ENCODE measurements at regions not wholly inside any gene's neighbourhood (a gene's known extent, or its start where the extent isn't known, plus 50 kb on each side); places are given as distances from the start of the nearest gene placed in this dataset.
"Not testable (repeated sequence)": the region's sequence is repeated elsewhere in the genome, so short reads cannot be mapped to it uniquely, and the experiment has no call there.

DNA sequence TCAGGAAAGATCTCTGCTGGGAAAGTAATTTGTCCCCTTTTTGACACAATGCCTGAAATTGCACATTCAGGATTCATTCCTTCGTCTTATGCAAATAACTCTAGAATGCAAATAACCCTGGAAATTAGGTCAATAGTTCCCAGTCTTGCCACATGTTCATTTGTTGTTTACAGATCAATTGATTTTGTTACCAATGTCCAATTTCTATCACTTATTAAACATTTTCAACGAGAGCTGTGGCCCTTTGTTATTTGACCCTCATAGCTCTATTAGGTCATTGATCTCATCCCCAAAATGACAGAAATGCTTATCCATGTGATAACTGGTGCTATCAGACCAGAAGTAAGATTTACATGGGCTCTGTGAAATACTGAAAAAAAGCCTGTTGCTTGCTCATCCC, 275.3 kb upstream of the REG3G start:
- Histone ChIP-seq H3K4me3 (ENCODE audit: severe bottlenecking) (no peak overlapping the region), H3K36me3 (ENCODE audit: low read depth) (no peaks in the 10 kb centered on the region), H3K4me1 (ENCODE audit: insufficient read depth, poor library complexity, severe bottlenecking) (no peaks in the 10 kb centered on the region), H3K27ac (ENCODE audit: poor library complexity, severe bottlenecking) (no peak overlapping the region), H3K9me3 (ENCODE audit: severe bottlenecking) (no peaks in the 10 kb centered on the region), H3K27me3 (ENCODE audit: insufficient read depth, poor library complexity, severe bottlenecking) (peaks cover 4% of the 10 kb centered on the region)
- TF ChIP-seq CTCF (IDR thresholded peaks at IDR 0.05; ENCODE audit: poor library complexity, severe bottlenecking), result no peak
- DNase-seq (ENCODE audit: low spot score), result no peak
- ATAC-seq (ENCODE audit: low read depth), result no peak

DNA sequence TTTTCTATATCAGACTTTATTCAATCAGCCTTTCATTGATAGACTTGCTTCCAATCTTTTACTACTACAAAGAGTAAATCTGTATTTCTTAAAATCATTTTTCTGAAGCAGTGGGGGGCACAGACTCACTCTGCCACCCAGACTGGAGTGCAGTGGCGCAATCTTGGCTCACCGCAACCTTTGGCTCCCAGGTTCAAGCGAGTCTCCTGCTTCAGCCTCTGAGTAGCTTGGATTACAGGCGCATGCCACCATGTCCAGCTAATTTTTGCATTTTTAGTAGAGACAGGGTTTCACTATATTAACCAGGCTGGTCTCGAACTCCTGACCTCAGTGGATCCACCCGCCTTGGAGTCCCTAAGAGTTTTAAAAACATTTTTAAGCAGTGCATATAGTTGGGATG, 270.6 kb upstream of the REG3G start:
- H3K4me3 ChIP-seq (ENCODE audit: severe bottlenecking), result no peak overlapping the region
- H3K27ac ChIP-seq (ENCODE audit: poor library complexity, severe bottlenecking), result no peak overlapping the region
- H3K36me3 ChIP-seq (ENCODE audit: low read depth), result no peaks in the 10 kb centered on the region
- TF ChIP-seq CTCF (IDR thresholded peaks at IDR 0.05; ENCODE audit: poor library complexity, severe bottlenecking), result no peak
- no peaks in the 10 kb centered on the region for H3K4me1 ChIP-seq (ENCODE audit: insufficient read depth, poor library complexity, severe bottlenecking)
- no peaks in the 10 kb centered on the region for H3K27me3 ChIP-seq (ENCODE audit: insufficient read depth, poor library complexity, severe bottlenecking)
- ATAC-seq (ENCODE audit: low read depth) (no peak), DNase-seq (ENCODE audit: low spot score) (no peak)
- H3K9me3 ChIP-seq (ENCODE audit: severe bottlenecking), result no peaks in the 10 kb centered on the region

DNA sequence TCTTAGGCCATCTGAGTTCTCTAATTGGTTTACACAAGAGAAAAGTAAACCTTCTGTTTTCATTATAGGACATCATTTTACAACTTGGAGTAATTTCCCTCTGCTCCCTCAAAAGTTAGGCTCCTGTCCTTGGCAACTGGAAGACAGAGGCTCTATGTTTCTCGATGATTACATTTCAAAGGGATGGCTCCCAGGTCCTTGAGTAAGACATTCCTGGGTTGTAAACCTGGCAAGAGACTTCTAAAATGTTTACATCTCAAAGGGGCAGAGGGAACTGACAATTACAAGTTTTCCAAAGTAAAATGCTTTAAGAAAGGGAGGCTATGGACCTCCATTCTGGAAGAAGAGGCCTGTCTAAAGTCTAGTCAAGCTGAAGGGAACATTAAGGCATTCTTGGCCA, 268.3 kb upstream of the REG3G start:
- H3K4me1 ChIP-seq (ENCODE audit: insufficient read depth, poor library complexity, severe bottlenecking), result no peaks in the 10 kb centered on the region
- H3K27me3 ChIP-seq (ENCODE audit: insufficient read depth, poor library complexity, severe bottlenecking), result no peaks in the 10 kb centered on the region
- no peaks in the 10 kb centered on the region for H3K9me3 ChIP-seq (ENCODE audit: severe bottlenecking)
- ATAC-seq (ENCODE audit: low read depth), result no peak
- no peak for TF ChIP-seq CTCF (IDR thresholded peaks at IDR 0.05; ENCODE audit: poor library complexity, severe bottlenecking)
- no peak overlapping the region for H3K27ac ChIP-seq (ENCODE audit: poor library complexity, severe bottlenecking)
- no peak overlapping the region for H3K4me3 ChIP-seq (ENCODE audit: severe bottlenecking)
- DNase-seq (ENCODE audit: low spot score), result no peak
- no peaks in the 10 kb centered on the region for H3K36me3 ChIP-seq (ENCODE audit: low read depth)

DNA sequence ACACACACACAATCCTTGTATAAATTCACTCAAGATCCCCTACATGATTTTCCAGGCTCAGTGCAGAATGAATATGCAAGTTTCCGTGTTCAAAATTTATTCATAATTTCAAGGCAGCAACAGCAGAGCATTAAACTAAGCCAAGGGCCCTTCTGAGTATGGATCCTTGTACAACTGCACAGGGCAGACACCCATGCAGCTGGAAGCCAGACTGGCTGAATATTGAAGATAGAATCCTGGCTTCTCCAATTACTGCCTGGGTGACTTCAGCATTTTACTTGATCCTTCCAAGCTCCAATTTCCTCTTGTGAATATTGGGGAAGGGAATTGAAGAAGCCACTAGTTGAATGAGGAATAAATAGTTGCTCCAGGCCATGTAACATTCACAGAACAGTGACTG, 267.9 kb upstream of the REG3G start:
- DNase-seq (ENCODE audit: low spot score), result no peak
- no peak for ATAC-seq (ENCODE audit: low read depth)
- H3K4me3 ChIP-seq (ENCODE audit: severe bottlenecking), result no peak overlapping the region
- H3K27ac ChIP-seq (ENCODE audit: poor library complexity, severe bottlenecking), result no peak overlapping the region
- H3K27me3 ChIP-seq (ENCODE audit: insufficient read depth, poor library complexity, severe bottlenecking), result no peaks in the 10 kb centered on the region
- H3K9me3 ChIP-seq (ENCODE audit: severe bottlenecking), result no peaks in the 10 kb centered on the region
- no peak for TF ChIP-seq CTCF (IDR thresholded peaks at IDR 0.05; ENCODE audit: poor library complexity, severe bottlenecking)
- H3K36me3 ChIP-seq (ENCODE audit: low read depth), result no peaks in the 10 kb centered on the region
- H3K4me1 ChIP-seq (ENCODE audit: insufficient read depth, poor library complexity, severe bottlenecking), result no peaks in the 10 kb centered on the region

GRCh38 chr2:78758765-78759164, 266.7 kb upstream of the REG3G start:
- not testable (repeated sequence) for H3K4me1 ChIP-seq (ENCODE audit: insufficient read depth, poor library complexity, severe bottlenecking); H3K36me3 ChIP-seq (ENCODE audit: low read depth); H3K4me3 ChIP-seq (ENCODE audit: severe bottlenecking); H3K27me3 ChIP-seq (ENCODE audit: insufficient read depth, poor library complexity, severe bottlenecking); H3K9me3 ChIP-seq (ENCODE audit: severe bottlenecking); DNase-seq (ENCODE audit: low spot score); ATAC-seq (ENCODE audit: low read depth); H3K27ac ChIP-seq (ENCODE audit: poor library complexity, severe bottlenecking)
